ENCODE measurements at regions not wholly inside any gene's neighbourhood (a gene's known extent, or its start where the extent isn't known, plus 50 kb on each side); places are given as distances from the start of the nearest gene placed in this dataset.
A peak's percentile ranks its signal among the peaks of the same experiment; 100 is the strongest.

DNA sequence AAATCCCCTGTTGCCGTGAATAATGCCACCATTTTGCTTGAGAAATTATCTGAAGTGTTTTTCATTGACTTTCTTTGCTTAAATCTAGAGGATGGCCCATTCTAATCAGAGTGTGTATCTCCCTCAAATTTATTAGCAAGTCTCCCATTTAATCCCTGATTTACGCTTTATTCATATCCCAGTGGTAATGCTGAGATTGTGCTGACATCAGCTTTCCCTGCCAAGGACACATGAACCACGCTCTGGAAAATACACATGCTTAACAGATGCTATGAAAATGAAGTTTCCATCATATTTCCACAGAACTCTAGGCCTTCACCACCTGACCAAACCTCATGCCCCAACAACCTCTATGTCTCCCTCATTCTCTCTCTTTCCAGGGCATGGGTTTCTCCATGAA lies 545.4 kb downstream of the TUSC7 start:
- no peak for DNase-seq (ENCODE audit: low read depth)

DNA sequence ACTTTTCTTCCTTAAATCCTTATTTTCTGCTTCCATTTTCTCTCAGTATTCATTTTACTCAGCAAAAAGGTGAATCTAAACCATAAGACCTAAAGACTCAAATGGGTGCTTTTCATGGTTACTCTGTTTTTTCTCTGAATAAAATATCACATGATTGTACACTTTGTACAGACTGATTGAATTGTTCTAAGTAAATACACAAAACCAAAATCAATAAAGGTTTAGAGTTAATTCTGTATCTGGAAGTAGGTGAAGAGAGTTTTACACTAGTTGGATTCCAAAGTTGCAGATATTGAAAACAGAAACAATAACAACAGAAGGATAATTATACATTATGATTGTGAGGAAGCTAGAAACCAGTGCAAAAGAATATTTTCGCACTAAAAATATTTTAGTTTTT lies 546.2 kb downstream of the TUSC7 start:
- DNase-seq (ENCODE audit: low read depth), result no peak

DNA sequence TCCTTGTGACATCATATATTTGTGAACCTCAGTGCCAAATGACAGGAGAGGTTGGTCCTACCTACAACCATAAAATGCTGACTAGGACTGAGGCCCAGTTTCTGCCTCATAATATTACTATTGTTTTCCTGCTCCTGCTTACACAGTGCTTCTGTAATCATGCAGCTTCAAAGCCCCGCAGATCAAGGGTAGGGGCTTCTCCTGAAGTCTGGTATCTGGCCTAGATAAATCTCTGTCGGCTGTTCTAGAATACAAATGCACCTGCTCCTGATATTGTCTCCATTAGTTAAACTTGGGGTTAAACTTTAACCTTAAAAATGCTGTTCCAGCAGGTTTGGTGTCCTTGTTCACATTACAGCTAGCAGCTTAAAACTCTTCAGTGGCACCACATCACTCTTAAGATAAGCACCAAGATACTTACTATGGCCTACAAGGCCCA lies 552.4 kb downstream of the TUSC7 start:
- DNase-seq (ENCODE audit: low read depth), result no peak

DNA sequence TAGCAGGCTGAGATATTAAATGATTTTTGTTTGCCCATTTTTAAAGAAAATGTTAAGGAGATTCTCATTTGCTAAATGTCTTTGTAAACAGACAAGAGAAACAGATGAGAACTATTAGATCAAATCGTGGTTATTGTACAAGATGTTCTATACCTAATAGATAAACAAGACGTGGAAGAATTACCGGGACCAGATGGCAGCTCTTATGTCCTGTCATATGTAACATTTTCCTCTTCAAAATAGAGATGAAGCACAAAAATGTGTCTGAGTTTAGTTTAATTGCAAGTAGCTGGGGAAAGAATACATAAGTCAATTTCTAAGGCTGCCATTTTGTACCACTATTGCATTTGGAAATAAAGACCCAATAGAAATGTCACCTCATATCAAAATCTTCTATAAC lies 553.7 kb downstream of the TUSC7 start:
- DNase-seq (ENCODE audit: low read depth), result no peak

DNA sequence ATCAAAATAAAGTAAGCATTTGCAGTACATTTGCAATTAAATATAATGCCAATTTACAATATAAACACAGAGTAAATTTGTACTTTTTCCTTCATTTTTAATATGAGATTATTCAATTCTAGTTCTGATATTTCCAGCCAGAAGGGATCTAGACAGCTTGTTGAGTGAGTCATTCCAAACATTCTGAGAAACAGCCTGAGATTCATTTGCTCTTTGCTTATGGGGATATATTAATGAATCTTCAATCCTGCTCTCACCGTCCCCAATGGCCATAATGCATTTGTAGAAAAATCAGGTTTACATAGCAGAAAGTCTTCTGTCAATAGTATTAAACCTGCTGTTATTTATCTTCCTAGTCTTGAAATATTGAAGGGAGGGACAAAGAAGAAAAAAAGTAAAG lies 554.2 kb downstream of the TUSC7 start:
- DNase-seq (ENCODE audit: low read depth), result no peak

DNA sequence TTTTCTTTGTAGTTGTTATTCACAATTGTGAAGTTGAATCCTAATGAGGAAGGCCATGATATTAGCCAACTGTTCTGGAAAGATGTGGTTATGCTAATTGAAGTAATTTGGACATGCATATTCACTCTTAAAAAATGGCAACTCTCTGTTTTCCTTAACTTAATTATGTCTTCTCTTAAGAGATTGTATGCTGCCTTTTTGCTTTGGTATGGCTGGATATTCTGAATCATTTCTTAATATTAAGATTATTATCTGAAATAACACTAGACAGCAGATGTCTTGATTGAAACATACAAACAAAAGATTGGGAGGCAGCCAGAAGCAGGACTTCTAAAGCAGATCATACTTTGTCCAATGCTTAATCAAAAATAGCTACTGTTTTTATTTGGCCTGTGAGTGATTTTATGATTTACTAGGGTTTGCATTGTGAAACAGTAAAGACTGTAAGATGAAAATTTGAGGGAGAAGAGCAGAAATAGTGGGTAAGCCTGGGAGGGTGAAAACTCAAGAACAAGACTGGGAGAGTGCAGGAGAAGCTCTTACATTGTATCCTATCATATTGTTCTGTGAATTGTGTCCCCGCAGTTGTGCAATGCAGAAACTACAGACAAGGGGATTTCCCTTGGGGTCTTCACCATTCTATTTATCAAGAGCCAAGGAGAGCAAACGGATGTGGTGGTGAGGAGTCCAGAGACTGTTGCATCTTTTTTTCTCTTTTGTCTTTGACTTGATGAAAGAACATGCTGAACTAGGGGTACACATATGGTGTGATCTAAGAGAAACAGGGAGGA lies 554.8 kb downstream of the TUSC7 start:
- no peak for DNase-seq (ENCODE audit: low read depth)

DNA sequence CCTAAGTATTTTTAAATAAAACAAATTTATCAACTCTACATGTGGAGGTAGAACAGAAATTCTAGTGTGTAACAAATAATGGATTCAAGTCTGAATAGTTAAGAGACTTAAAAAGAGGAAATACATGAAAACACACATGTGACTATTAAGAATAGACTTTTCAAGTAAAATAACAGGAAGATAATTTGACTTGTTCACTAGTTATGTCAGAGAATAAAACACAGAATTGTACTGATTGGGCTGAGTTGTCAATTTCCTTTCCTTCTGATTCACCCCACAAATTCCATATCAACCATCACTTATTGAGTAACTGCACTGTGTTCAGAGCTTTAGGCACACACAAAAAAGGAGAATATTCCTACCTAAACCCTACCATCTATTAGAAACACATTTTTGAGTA lies 557.2 kb downstream of the TUSC7 start:
- DNase-seq (ENCODE audit: low read depth), result no peak

DNA sequence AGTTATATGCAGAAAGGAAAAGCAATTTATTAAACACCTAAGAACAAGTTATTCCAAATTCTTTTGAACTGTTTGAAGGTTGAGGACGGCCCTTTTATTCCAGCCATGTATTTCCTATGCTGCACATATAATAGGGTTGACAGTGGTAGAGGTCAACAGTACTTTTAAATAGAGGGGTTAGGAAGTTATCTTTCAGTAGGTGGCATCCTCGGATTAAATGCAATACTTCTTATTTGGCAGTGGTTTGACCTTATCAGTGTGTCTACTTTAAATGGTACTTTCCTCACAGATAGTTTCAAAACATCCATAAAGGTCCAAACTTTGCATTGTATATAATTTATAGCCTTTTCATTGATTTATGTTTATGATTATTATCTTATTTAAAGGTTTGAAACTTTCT lies 558.7 kb downstream of the TUSC7 start:
- DNase-seq (ENCODE audit: low read depth), result no peak

DNA sequence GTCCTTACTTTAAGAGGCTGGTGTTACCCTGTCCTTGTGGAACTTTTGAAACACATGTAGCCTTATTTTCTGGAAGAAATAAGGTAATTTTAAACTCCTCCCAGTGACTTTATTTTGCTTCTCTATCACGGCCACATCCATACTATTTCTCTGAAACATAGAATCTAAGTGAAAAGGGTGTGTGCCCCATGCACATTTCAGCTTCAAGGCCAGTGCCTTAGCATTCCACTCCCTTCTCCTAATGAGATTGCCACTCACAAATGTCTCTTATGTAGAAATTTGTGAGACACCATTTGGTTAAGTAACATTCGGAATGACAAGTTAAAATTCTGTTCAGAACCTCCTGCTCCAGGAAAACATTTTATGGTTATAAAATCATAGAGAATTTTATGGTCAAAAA lies 562.7 kb downstream of the TUSC7 start:
- DNase-seq (ENCODE audit: low read depth), result no peak

DNA sequence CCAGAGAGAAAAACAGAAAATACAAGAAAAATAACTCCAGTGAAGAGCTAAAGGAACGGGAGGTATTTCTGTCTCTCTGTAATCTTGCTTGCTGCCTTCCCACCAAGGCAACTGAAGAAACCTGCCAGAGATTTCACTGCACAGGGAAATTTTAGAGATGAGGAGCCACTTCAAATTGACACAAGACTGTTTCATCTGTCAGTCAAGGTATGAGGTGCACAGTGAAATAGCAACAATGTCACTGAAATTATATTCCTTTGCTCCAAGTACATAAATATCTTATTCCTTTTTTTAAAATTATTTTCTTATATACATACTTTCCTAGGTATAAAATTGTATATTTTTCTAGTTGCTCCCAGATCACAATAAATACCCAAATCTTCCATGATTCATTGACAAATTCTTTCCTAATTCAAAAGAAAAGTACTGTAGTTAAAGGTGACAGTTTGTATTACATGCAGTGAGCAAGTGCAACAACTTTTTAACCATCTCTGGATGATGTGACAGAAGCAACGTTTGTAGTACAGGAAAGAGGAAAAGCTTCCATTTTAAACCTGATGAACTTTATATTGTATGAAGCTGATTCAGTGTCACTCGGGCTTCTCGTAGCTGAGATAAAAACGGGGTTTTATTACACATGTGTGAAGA lies 563.4 kb downstream of the TUSC7 start:
- no peak for DNase-seq (ENCODE audit: low read depth)

DNA sequence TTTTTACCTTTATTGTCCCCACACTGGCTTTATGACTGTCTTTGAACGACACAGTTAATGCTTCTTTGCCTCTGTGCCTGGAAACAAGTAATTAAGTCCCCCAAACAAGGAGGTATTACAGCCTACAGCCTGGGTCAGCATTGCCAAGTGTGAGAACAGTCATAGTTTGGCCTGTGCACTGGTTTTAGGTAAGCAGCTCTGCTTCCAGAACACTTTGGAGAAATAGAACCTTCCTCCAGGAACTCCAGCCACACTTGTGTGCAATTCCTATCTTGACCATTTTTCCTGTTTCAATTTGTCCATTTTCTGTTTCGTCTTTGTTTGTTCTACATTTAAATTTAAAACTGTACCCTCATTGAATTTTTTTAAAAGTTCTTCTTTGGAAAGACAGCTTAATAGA lies 568.2 kb downstream of the TUSC7 start:
- peak; percentile 10 for DNase-seq (ENCODE audit: low read depth)

DNA sequence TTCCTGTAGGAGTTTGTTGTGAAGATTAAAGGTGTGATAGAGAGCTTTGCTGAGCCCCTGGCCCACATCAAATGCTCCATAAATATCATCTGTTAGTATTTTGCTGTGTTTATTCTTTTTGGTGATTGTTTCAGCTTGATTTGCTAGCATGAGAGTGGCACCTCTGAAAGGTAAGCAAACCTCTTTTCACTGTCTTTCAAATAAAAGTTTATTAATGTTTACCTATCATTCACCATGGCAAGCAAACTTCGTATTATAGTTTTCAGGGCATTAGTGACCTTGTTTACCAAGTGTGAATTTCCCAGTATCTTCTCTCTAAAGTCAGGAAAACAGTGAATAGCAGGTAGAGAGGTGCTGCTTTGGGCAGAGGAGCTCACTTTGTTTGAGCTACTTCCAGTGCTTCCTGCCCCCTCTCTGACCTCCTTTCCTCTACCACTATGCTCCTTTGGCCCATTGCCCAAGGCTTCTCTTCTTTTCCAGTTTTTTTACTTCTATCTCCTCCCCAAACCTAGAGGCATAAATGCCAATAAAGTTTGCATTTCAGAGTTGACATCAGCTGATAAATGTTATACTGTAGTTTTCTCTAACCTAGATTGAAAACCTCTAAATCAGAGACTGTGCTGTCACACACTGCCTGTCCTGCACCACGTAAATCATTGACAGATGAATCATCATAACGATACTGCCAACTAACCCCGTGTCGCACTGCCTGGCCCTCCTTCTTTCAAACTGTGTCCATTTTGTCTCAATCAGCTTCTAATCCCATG lies 569.0 kb downstream of the TUSC7 start:
- peak; percentile 88 for DNase-seq (ENCODE audit: low read depth)

DNA sequence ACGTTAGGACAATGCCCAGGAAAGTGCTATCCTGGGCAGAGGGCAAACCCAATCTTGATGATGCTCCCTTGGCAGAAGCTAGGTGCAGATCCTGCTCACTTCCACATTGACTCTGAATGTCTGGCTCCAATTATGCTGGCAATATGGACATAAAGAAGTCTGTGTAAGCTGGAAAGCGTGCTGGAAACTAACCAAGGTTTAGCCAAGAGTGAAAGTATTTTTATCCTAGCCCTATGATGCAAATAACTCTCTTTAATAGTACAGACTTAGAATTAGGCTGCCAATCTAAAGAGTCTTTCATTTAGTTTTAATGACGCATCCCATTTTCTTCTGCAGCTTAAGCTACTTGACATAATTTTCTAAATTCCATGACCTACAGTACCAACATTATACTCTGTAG lies 571.8 kb downstream of the TUSC7 start:
- no peak for DNase-seq (ENCODE audit: low read depth)

DNA sequence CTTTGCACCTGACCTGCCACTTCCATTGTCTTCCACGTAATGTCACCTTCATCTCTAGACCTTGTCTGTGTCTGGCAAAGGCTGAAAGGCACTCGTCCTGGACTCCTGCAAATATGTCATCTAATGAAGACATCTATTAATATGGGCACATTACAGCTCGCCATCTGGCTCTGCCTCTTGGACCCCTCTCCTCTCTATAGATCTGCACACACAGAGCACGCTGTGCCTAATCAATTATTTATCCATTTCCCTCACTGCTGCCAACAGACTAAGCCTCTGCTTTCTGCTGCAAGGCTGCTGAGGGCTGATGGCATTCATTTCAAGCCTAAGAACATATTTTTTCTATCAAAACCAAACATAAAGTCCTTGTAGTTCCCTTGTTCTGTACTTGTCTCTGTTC lies 573.0 kb downstream of the TUSC7 start:
- no peak for DNase-seq (ENCODE audit: low read depth)

DNA sequence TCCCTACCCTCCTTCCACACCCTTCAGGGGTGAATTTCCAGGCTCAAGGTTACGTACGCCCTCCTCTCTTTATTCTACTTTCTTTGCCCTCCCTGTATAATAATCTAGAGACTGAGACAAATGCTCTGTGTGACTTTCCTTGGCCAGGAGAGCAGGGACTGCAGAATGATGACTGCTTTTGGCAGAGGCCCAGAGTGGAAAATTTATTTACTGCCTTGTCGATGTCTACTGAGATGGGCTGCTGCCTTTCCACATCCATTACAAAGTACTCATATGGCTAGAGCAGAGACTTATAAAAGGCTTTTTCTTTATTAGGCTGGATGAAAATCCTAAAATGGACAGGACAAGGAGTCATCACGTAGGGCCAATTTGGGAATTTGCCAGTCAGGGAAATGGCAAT lies 576.2 kb downstream of the TUSC7 start:
- DNase-seq (ENCODE audit: low read depth), result no peak

DNA sequence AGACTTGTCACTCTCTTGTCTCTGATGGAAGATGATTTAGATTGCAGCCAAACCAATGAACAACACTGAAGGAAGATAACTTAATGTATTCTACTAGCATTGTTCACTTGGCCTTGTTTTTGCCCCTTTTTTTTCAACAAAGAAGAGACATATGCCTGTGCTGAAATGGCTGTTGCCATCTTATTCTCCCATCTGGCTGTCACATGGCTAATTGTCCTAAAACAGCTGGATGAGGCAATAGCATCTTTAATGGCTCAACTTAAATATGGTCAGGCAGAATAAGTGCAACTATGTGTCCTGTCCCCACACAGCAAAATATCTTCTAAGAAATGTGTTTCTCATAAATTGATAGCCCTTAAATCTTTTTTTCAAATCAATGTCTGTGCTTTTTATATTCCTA lies 576.9 kb downstream of the TUSC7 start:
- DNase-seq (ENCODE audit: low read depth), result no peak

DNA sequence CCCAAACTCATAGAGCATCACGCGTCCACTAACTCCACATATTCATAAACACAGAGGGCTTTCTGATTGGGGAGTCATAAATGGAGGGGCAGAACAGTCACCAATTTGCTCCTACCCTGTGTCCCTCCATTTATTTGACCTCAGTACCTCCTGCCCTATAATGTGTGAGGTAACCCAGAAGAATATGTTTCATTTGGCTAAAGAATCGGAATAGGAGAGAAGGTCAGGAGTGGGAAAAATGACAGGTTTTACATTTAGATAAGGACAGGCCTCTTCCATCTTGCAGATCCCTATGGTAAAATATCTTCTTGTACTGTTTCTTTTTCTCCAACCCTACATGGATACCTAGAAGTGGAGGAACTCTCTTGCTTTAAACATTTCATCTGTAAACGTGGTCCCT lies 578.0 kb downstream of the TUSC7 start:
- DNase-seq (ENCODE audit: low read depth), result no peak

DNA sequence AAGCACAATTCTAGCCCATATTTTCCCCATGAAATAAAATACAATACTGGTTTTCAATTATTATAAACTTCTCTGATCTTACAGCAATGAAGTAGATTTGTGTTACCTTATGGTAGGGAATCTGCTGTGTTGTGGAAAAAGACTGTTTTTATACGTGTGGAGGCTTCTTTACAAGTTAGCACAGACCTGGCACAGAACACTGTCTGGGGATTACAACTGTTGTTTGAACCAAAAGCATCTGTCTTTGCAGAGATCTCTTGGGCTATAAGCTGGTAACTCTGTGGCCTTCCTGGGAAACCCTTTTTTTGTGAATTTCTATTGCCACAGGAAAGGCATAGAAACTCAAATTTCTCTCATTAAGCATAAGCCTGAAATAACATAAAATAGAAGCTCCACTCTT lies 581.9 kb downstream of the TUSC7 start:
- DNase-seq (ENCODE audit: low read depth), result no peak

DNA sequence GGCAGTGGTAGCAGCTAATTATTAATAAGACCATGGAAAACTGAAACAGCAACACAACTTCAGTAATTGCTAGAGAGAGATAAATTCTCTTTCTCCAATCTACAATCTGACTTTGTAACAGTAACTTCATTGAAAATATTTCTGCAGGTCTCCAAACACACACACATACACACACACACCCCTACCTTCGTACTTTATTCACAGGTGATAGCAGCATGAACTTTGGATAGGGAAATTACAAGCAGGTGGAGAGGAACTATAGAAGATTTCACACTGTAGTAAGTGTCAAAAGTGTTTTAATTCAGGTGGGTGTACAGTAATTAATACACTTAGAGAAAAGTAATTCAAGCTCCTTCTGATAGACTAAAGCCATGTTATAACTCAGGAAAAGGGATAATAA lies 587.5 kb downstream of the TUSC7 start:
- DNase-seq (ENCODE audit: low read depth), result no peak

DNA sequence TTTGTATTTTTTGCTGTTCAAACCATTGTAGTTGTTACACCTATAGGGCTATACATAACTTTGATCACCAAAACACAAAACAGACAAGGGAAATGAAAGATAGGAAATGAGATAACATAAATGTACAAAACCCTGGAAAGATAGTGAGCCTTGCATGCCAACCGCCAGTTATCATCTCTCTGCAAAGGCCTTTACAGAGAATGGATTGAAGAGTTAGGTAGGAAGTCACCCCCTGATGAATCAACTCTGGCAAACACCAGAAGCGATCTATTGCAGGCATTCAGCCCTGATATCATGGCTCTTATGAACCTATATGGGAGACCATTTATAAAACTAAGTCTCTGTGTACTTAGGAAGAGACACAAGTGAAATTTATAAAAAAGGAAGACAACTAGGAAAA lies 588.0 kb downstream of the TUSC7 start:
- DNase-seq (ENCODE audit: low read depth), result no peak

DNA sequence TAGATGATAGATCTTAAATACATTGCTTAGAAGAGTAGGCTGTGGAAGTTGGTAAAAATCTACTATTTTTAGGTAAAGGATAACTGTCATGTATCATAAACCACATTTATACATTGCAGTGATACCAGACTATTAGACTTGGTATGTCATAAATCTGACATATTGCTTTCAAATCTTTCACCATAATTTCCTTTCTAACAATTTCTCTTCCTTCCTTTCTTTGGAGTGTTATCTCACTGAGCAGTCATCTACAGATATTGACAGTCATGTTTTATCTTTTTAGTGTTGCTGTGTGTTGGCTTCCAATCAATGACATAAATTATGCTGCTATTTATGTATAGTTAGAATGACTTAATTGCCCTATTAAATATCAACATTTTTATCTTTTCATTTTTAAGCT lies 588.7 kb downstream of the TUSC7 start:
- DNase-seq (ENCODE audit: low read depth), result no peak

DNA sequence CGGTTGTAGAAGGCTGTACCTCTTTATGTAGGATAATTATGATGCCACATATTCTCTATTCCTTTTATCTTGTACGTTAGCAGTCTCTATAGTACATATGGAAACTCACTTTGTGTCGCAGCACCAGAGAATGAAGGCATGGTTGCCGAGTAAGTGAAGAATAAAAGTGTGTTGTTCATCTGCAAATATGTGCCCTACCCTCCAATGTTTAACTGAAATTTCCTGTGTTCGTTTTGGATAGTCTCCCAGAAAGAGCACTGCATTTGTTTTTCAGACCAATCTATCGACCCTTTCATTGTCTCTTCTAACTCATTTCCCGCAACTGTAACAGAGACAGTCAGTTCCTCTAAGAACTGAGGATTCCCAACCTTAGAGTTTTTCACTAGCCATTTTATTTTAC lies 592.8 kb downstream of the TUSC7 start:
- DNase-seq (ENCODE audit: low read depth), result no peak

DNA sequence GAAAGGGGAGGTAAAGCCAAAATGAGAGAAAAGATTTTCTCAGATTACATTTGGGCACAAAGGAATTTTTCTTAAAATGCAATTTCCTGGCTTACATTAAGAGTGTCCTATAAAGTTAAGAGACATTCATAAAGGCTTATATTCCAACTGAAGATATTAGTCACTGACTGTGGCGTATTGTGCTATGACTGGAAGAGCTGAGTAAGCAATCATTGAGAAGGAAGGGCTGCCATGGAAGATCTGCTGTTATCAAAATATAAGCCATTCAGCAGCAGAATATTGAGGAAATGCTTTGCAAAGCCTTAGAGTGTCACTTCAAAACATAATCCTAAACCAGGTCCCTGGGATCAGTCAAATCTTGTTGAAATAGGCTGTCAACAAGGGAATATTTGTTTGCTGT lies 593.9 kb downstream of the TUSC7 start:
- no peak for DNase-seq (ENCODE audit: low read depth)

Measured in renal cortical epithelial cell (primary cell).